Stimulated activated CD4-positive, alpha-beta T cell treated with anti-CD3 and anti-CD28 coated beads, Interleukin-15, amount 100 ng/mL, for 48 hours (primary cell): ENCODE measurements at regions not wholly inside any gene's neighbourhood (a gene's known extent, or its start where the extent isn't known, plus 50 kb on each side); places are given as distances from the start of the nearest gene placed in this dataset.

ENCODE experiments used
- DNase-seq, 2 donors: peaks; one replicate each; pipeline ENCODE4 v3.0.0-alpha.2; 2020; ENCODE audit warnings: low read depth in 2 of 2

GRCh38 chr3:55413236-55413635 is 73.9 kb downstream of the WNT5A start:
- no peak for DNase-seq

- DNase-seq: no peak
Measured at GRCh38 chr3:55412545-55412944, 74.6 kb downstream of the WNT5A start.

- DNase-seq: no peak
Measured at GRCh38 chr3:55409806-55410205, 77.3 kb downstream of the WNT5A start.

- no peak for DNase-seq
Measured at GRCh38 chr3:55408193-55408826, 78.8 kb downstream of the WNT5A start.

- no peak for DNase-seq
Measured at GRCh38 chr3:55407426-55407820, 79.7 kb downstream of the WNT5A start.

GRCh38 chr3:55406696-55407425 is 80.2 kb downstream of the WNT5A start:
- DNase-seq: no peak

- DNase-seq: no peak
Measured at GRCh38 chr3:55405436-55405835, 81.7 kb downstream of the WNT5A start.

GRCh38 chr3:55402886-55403609 is 84.1 kb downstream of the WNT5A start:
- no peak for DNase-seq

- no peak for DNase-seq
Measured at GRCh38 chr3:55380561-55380960, 106.5 kb downstream of the WNT5A start.

GRCh38 chr3:55376753-55377347 is 110.3 kb downstream of the WNT5A start:
- DNase-seq: no peak

GRCh38 chr3:55373423-55373822 is 113.7 kb downstream of the WNT5A start:
- DNase-seq: no peak

- DNase-seq: no peak
Measured at GRCh38 chr3:55370272-55370671, 116.8 kb downstream of the WNT5A start.

GRCh38 chr3:55369141-55369847 is 117.8 kb downstream of the WNT5A start:
- no peak for DNase-seq

- DNase-seq: no peak
Measured at GRCh38 chr3:55368366-55368765, 118.7 kb downstream of the WNT5A start.

GRCh38 chr3:55367384-55367783 is 119.7 kb downstream of the WNT5A start:
- no peak for DNase-seq

- DNase-seq: no peak
Measured at GRCh38 chr3:55364421-55364820, 122.7 kb downstream of the WNT5A start.

- no peak for DNase-seq
Measured at GRCh38 chr3:55362210-55362960, 124.7 kb downstream of the WNT5A start.

- DNase-seq: no peak
Measured at GRCh38 chr3:55357796-55358195, 129.3 kb downstream of the WNT5A start.

GRCh38 chr3:55352668-55353067 is 134.4 kb downstream of the WNT5A start:
- no peak for DNase-seq

- no peak for DNase-seq
Measured at GRCh38 chr3:55349851-55350250, 137.3 kb downstream of the WNT5A start.
